ENCODE measurements at regions not wholly inside any gene's neighbourhood (a gene's known extent, or its start where the extent isn't known, plus 50 kb on each side); places are given as distances from the start of the nearest gene placed in this dataset.
A peak's percentile ranks its signal among the peaks of the same experiment; 100 is the strongest.

DNA sequence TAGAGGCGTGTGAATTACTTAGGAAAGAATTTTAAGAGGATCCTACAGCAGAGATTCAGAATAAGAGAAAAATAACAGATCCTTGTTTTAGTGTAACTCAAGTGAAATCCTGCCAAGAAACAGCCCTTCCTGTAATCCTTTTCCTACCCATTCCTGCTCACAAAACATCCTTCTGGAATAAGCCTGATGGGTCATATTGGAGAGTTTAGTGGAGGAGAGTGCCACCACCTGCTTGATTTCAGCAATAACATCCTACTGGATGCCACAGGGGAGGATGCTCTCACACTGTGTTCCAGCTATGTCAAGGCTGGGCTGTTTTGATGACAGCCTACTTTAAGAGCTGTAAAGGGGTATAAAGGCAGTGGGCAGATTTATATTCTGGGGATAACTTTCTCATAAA, 54.8 kb upstream of the CCDC178 start:
- no peaks in the 10 kb centered on the region for H3K27me3 ChIP-seq (ENCODE audit: control insufficient read depth in 1 of 2, insufficient read depth in 2 of 2, low read length in 2 of 2)
- ChIA-PET POLR2A (no interaction called here), CTCF (ENCODE audit: low intra/inter-chr PET ratio, low total read pairs) (interaction anchor here (2.1 kb wide), 1 partner anchor 263 kb away, joined by 10 read pairs; no protein-coding TSS in a partner anchor)
- peak; percentile 4 for FAIRE-seq
- no peaks in the 10 kb centered on the region for H3K9me3 ChIP-seq (ENCODE audit: low read length)
- TF ChIP-seq RAD21 (CRISPR knock-in tag; IDR thresholded peaks at IDR 0.05) (peak; percentile 31; the same call in 1 of the 2 replicates), ZBTB1 (CRISPR knock-in tag; IDR thresholded peaks at IDR 0.05; ENCODE audit: borderline replicate concordance) (no peak), ZNF431 (CRISPR knock-in tag; IDR thresholded peaks at IDR 0.05; ENCODE audit: borderline replicate concordance, low read depth) (no peak), STAG1 (CRISPR knock-in tag; IDR thresholded peaks at IDR 0.05) (peak; percentile 61), SMC3 (IDR thresholded peaks at IDR 0.05; ENCODE audit: low read length) (peak; percentile 50; the same call in 1 of the 2 replicates)
- TF ChIP-seq, protein P1, sequence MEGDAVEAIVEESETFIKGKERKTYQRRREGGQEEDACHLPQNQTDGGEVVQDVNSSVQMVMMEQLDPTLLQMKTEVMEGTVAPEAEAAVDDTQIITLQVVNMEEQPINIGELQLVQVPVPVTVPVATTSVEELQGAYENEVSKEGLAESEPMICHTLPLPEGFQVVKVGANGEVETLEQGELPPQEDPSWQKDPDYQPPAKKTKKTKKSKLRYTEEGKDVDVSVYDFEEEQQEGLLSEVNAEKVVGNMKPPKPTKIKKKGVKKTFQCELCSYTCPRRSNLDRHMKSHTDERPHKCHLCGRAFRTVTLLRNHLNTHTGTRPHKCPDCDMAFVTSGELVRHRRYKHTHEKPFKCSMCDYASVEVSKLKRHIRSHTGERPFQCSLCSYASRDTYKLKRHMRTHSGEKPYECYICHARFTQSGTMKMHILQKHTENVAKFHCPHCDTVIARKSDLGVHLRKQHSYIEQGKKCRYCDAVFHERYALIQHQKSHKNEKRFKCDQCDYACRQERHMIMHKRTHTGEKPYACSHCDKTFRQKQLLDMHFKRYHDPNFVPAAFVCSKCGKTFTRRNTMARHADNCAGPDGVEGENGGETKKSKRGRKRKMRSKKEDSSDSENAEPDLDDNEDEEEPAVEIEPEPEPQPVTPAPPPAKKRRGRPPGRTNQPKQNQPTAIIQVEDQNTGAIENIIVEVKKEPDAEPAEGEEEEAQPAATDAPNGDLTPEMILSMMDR (CRISPR knock-in tag; IDR thresholded peaks at IDR 0.05): peak; percentile 67
- TF ChIP-seq, protein P2, sequence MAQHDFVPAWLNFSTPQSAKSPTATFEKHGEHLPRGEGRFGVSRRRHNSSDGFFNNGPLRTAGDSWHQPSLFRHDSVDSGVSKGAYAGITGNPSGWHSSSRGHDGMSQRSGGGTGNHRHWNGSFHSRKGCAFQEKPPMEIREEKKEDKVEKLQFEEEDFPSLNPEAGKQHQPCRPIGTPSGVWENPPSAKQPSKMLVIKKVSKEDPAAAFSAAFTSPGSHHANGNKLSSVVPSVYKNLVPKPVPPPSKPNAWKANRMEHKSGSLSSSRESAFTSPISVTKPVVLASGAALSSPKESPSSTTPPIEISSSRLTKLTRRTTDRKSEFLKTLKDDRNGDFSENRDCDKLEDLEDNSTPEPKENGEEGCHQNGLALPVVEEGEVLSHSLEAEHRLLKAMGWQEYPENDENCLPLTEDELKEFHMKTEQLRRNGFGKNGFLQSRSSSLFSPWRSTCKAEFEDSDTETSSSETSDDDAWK (CRISPR knock-in tag; IDR thresholded peaks at IDR 0.05): no peak
- H3K27ac ChIP-seq (ENCODE audit: extremely low read length, insufficient read depth, low read length): no peak overlapping the region
- no TSS peak for BruUV-seq (replicated peaks)
- H4K20me1 ChIP-seq (ENCODE audit: insufficient read depth, low read length): no peaks in the 10 kb centered on the region
- peak; percentile 24 for DNase-seq (ENCODE audit: low spot score)
- no peaks in the 10 kb centered on the region for H3K36me3 ChIP-seq (replicated peaks in 1 of 2; ENCODE audit: control insufficient read depth in 1 of 2, insufficient read depth in 2 of 2, low read length in 2 of 2)
- in situ Hi-C loops (cut with HindIII; ENCODE audit: extremely low pct_ligation_motif_present, low pct_unique_long_range_greater_than_20kb): loop anchor here (10.0 kb wide), 1 partner anchor 260 kb away; no protein-coding TSS in a partner anchor
- no peak overlapping the region for H3K9ac ChIP-seq (ENCODE audit: insufficient read depth, low read depth, low read length)
- H3K4me2 ChIP-seq (ENCODE audit: low read depth, low read length): no peak overlapping the region
- peak; percentile 89 for ATAC-seq
- H3K79me2 ChIP-seq (ENCODE audit: insufficient read depth, low read length): no peaks in the 10 kb centered on the region
- H2AFZ ChIP-seq (ENCODE audit: low read length): no peak overlapping the region
- intact Hi-C loops (cut with micrococcal nuclease; ENCODE audit: unreplicated experiment): loop anchor here (1.0 kb wide), 1 partner anchor 263 kb away; no protein-coding TSS in a partner anchor
- no peak overlapping the region for H3K4me3 ChIP-seq (replicated peaks in 1 of 3; ENCODE audit: insufficient read depth in 1 of 3, low read depth in 2 of 3, low read length in 3 of 3)
- 6% methylated on average over 1 of the region's 1 CpG for WGBS (ENCODE audit: low lambda C conversion rate)
- no peaks in the 10 kb centered on the region for H3K4me1 ChIP-seq (ENCODE audit: insufficient read depth, low read length)
